HUES6 (cell line): ENCODE measurements at regions not wholly inside any gene's neighbourhood (a gene's known extent, or its start where the extent isn't known, plus 50 kb on each side); places are given as distances from the start of the nearest gene placed in this dataset.

ENCODE experiments used
- H3K27ac ChIP-seq: 2 replicates; pipeline ENCODE4 v1.7.0; 2013; ENCODE audit warnings: low read depth, mild to moderate bottlenecking, low read length, inconsistent platforms
- H3K27me3 ChIP-seq: 2 replicates; pipeline ENCODE4 v1.6.1; 2013; ENCODE audit warnings: low read length; ENCODE audit not compliant: control insufficient read depth, insufficient read depth
- H3K36me3 ChIP-seq: 2 replicates; pipeline ENCODE4 v1.6.1; 2013; ENCODE audit warnings: low read length; ENCODE audit not compliant: control insufficient read depth, insufficient read depth
- H3K4me1 ChIP-seq: 2 replicates; pipeline ENCODE4 v1.6.1; 2013; ENCODE audit warnings: low read length; ENCODE audit not compliant: control insufficient read depth, insufficient read depth
- H3K4me3 ChIP-seq: 2 replicates; pipeline ENCODE4 v1.5.1; 2013; ENCODE audit warnings: low read depth, low read length
- H3K9ac ChIP-seq: one replicate; pipeline ENCODE4 v1.6.1; 2013; ENCODE audit warnings: mild to moderate bottlenecking, low read length
- H3K9me3 ChIP-seq: 2 replicates; pipeline ENCODE4 v1.6.1; 2013; ENCODE audit warnings: low read depth, low read length; ENCODE audit not compliant: control insufficient read depth, insufficient read depth

DNA sequence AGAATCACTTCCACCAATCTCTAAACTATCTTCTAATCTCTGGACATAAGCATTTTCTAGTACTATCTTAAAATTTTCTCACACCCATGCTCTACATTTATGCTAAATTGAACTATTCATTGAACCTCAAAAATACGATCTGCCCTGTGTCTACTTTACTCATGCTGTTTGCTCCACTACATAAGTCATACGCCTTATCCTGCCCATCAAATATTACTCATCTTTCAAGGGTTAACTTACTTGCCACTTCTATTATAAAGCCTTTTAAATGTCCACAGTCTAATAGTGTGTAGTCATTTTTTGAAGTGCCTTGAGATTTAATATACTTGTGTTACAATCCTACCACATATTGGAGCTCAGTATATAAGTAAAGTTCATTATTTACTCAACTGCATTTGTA is 727.7 kb upstream of the SLIT2 start:
- no peaks in the 10 kb centered on the region for H3K9me3 ChIP-seq
- no peaks in the 10 kb centered on the region for H3K27me3 ChIP-seq
- no peak overlapping the region for H3K27ac ChIP-seq
- H3K9ac ChIP-seq = no peak overlapping the region
- H3K36me3 ChIP-seq = no peaks in the 10 kb centered on the region
- H3K4me1 ChIP-seq = no peaks in the 10 kb centered on the region
- H3K4me3 ChIP-seq = no peak overlapping the region

DNA sequence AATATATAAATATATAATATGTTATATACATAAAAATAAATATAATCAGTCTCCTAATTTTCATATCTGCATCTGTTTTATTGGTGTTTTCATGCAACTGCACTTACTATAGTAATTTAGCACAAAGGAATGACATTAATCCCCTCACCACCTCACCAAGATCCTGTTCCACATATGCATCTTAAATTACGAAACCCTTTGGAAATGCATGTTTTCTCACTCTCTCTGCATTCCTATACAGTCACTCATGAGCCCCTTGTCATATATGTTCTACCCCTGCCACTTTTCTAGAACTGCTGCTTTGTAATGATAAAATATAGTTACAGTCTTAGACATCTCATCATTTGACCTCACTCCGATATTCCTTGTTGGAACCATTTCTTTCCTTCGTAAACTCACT is 728.7 kb upstream of the SLIT2 start:
- Histone ChIP-seq H3K36me3 (no peaks in the 10 kb centered on the region), H3K4me3 (no peak overlapping the region), H3K27me3 (no peaks in the 10 kb centered on the region), H3K9me3 (no peaks in the 10 kb centered on the region), H3K4me1 (no peaks in the 10 kb centered on the region), H3K27ac (no peak overlapping the region), H3K9ac (no peak overlapping the region)

DNA sequence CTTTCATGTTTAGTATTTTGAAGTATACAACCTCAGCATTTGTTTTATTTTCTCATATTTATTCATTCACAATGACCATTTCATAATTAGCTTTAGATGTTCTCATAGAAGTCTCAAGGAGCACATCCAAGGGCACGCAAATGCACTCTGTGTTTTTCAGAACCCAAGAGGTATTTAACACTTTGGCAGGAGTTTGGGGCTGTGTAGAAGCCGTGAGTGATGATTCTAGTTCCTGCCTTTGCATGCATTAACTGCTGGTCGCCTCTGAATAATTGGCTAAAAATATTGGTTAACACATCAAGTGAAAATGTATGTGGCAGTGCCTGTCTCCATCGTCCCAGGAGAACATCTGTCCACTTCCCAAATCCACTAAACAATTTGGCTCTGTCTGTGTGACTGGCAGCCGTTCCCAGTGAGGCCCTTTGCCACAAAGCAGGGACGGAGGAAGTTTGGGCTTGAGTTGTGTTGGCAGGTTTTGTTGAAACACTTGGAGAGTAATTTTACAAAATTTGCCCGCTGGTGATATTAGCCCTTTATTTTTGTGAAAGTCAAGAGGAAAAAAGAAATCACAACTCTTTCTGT is 730.7 kb upstream of the SLIT2 start:
- H3K27me3 ChIP-seq = no peaks in the 10 kb centered on the region
- H3K36me3 ChIP-seq = no peaks in the 10 kb centered on the region
- no peak overlapping the region for H3K4me3 ChIP-seq
- H3K9ac ChIP-seq = no peak overlapping the region
- H3K4me1 ChIP-seq = no peaks in the 10 kb centered on the region
- H3K9me3 ChIP-seq = no peaks in the 10 kb centered on the region
- no peak overlapping the region for H3K27ac ChIP-seq

DNA sequence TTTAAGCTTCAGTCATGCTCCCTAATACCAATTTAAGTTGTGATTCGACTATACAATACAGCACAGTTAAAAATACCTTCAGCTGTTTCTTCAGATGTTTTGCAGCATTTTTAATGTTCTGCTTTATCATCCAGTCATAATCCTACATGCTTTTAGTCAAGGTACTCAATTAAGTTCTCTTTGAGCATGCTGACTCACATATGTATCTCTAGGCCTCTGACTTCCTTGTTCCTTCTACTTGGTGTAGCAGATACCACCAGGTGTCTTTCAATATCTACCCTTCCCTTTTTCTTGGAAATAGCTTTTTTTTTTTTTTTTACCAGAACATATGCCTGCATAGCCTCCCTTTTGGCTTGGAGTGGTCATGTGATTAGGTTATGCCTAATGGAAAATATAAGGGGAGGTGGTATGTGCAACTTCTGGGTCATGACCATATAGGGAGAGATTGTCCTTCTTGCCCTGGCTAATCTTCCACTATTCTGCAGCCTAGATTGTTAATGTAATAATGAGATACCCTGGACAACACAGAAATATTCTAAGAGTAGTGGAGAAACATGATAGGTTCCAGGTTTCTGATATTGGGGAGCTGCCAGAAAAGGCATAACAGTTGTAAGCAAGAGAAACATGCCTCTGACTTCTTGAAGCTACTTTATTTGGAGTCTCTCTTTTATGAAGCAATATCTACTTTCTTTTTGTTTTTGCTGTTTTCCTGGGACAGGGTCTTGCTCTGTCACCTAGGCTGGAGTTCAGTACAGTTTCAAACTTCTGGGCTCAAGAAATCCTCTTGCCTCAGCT is 737.2 kb upstream of the SLIT2 start:
- H3K9ac ChIP-seq = no peak overlapping the region
- H3K27ac ChIP-seq = no peak overlapping the region
- H3K27me3 ChIP-seq = no peaks in the 10 kb centered on the region
- no peaks in the 10 kb centered on the region for H3K9me3 ChIP-seq
- H3K4me3 ChIP-seq = no peak overlapping the region
- no peaks in the 10 kb centered on the region for H3K4me1 ChIP-seq
- H3K36me3 ChIP-seq = no peaks in the 10 kb centered on the region

DNA sequence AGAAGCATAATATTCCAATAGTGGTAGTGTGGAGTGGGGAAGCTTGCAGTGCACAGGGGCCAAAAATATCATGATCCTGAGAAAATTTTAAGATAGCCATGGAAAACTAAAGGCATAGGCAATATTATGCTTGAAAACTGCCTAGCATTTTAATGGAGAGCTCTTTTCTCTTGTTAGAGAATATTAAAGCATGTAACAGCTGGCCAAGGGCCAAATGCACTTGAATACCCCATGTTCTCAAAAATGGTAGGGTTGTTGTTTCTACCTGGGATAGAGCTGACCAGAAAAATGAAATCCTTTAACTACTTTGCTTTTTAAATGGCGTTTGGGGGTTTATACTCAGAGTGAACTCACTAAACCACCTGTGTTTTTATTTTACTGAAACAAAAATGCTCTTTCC is 739.6 kb upstream of the SLIT2 start:
- Histone ChIP-seq H3K36me3 (no peaks in the 10 kb centered on the region), H3K4me1 (no peaks in the 10 kb centered on the region), H3K9ac (no peak overlapping the region), H3K4me3 (no peak overlapping the region), H3K9me3 (no peaks in the 10 kb centered on the region), H3K27ac (no peak overlapping the region), H3K27me3 (no peaks in the 10 kb centered on the region)

DNA sequence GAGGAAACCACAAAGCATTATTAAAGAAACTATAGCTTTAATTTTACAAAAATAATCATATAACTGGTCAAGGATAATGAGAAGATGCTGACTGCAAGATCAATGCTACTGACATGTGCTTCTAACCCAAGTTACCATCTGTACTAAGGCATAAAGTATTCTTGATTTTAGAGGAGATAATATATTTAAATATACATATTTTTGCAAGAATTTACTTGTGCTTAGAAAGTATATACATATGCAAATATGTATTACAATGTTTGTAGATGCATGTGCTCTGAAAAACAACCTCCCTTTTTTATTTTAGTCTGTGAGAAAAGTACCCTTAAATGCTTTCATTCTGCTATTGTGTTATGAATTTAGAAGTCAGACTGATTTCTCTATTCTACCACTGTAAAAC is 740.7 kb upstream of the SLIT2 start:
- Histone ChIP-seq H3K27ac (no peak overlapping the region), H3K9me3 (no peaks in the 10 kb centered on the region), H3K9ac (no peak overlapping the region), H3K4me1 (no peaks in the 10 kb centered on the region), H3K36me3 (no peaks in the 10 kb centered on the region), H3K27me3 (no peaks in the 10 kb centered on the region), H3K4me3 (no peak overlapping the region)

DNA sequence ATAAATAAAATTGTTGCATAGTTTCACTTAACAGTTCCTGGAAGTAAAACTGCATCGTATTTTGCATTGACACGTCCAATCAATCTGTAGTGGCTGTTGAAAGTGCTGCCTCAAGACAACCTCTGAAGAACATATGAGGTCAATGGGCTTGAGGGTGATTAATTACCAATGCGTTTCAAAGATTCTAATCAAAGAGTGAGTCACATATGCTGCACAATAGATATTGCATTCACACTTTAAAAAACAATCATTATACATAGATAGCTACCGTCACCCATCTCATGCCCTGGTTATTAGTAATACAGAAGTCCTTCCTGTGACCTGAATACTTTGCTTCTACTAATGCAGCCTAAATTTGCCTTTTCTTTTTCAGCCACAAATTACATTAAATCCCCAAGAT is 743.3 kb upstream of the SLIT2 start:
- no peak overlapping the region for H3K4me3 ChIP-seq
- H3K27ac ChIP-seq = no peak overlapping the region
- H3K27me3 ChIP-seq = no peaks in the 10 kb centered on the region
- H3K4me1 ChIP-seq = no peaks in the 10 kb centered on the region
- H3K9ac ChIP-seq = no peak overlapping the region
- H3K9me3 ChIP-seq = no peaks in the 10 kb centered on the region
- no peaks in the 10 kb centered on the region for H3K36me3 ChIP-seq

DNA sequence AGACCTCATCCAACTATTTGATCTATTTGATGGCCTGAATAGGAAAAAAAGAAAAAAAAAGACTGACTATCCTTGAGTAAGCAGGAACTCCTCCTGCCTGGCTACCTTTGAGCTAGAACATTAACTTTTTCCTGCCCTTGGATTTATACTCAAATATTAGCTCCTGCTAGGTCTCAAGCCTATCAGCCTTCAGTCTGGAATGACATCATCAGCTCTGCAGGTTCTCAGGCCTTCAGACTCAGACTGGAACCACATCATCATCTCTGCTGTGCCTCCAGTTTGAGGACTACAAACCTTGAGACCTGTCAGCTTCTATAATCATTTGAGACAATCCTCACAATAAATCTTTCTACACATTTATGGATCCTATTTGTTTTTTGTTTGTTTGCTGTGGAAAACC is 754.0 kb upstream of the SLIT2 start:
- Histone ChIP-seq H3K27me3 (no peaks in the 10 kb centered on the region), H3K36me3 (no peaks in the 10 kb centered on the region), H3K4me1 (no peaks in the 10 kb centered on the region), H3K4me3 (no peak overlapping the region), H3K27ac (no peak overlapping the region), H3K9ac (no peak overlapping the region), H3K9me3 (no peaks in the 10 kb centered on the region)

DNA sequence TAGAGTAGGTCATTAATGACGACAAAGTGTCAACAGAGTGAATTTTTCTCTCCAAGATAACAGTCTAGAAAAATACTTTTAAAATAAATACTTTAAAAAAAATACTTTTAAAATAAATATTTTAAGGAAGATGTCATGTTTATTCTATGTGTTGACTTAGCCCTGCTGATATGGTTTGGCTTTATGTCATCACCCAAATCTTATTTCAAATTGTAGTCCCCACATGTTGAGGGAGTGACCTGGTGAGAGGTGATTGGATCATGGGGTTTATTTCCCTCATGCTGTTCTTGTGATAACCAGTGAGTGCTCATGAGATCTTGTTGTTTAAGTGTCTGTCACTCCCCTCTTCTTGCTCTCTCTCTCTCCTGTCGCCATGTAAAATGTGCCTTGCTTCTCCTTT is 754.9 kb upstream of the SLIT2 start:
- Histone ChIP-seq H3K36me3 (no peaks in the 10 kb centered on the region), H3K9me3 (no peaks in the 10 kb centered on the region), H3K27me3 (no peaks in the 10 kb centered on the region), H3K4me1 (no peaks in the 10 kb centered on the region), H3K27ac (no peak overlapping the region), H3K9ac (no peak overlapping the region), H3K4me3 (no peak overlapping the region)

DNA sequence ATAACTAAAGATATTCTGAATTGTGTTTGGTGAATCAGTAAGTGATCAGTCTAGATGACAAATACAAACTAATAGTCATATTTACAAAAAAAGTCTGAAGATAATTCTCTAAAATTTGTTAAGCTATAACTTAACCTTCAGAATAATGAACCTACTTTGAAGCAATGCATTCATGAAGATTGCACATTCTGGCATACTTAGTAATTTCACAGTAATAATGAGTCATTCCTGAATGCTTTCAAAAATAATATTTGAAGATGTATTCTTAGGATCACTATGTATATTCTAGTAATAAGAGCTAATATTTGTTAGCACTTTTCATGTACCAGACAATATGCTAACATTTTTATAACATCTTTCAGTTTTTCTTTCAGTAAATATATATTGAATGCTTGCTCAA is 756.7 kb upstream of the SLIT2 start:
- H3K9me3 ChIP-seq = no peaks in the 10 kb centered on the region
- no peaks in the 10 kb centered on the region for H3K4me1 ChIP-seq
- no peaks in the 10 kb centered on the region for H3K27me3 ChIP-seq
- no peak overlapping the region for H3K4me3 ChIP-seq
- no peak overlapping the region for H3K27ac ChIP-seq
- no peak overlapping the region for H3K9ac ChIP-seq
- no peaks in the 10 kb centered on the region for H3K36me3 ChIP-seq

DNA sequence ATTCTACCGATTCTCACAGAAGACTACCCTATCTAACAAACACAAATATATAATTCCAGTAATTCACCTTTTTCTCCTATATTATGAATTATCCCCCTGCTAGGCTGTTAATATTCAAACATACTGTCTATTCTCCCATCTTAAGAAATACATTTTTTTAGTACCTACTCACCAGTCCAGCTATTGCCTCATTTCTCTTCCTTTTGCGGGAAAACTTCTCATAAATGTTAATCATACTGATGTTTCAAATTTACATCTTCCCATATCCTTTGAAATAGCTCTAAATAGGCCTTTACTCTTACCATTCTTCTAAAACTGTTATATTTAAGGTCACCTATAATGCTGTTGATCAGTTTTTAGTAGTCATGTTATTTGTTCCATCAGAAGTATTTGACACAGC is 759.1 kb upstream of the SLIT2 start:
- H3K4me3 ChIP-seq = no peak overlapping the region
- no peak overlapping the region for H3K27ac ChIP-seq
- H3K36me3 ChIP-seq = no peaks in the 10 kb centered on the region
- H3K9ac ChIP-seq = no peak overlapping the region
- no peaks in the 10 kb centered on the region for H3K27me3 ChIP-seq
- H3K9me3 ChIP-seq = no peaks in the 10 kb centered on the region
- no peaks in the 10 kb centered on the region for H3K4me1 ChIP-seq
